AG04450 (cell line): ENCODE measurements at regions not wholly inside any gene's neighbourhood (a gene's known extent, or its start where the extent isn't known, plus 50 kb on each side); places are given as distances from the start of the nearest gene placed in this dataset.

ENCODE experiments used
- CTCF ChIA-PET: fragments of 300-600, 350-600 bp; formaldehyde crosslinking; extraction: SDS; loops from one replicate; lab custom pipeline; 2022; ENCODE audit warnings: antibody characterized with exemption, inconsistent platforms; lab: Charles Lee
- POLR2A ChIA-PET: fragments of 350-600 bp; formaldehyde crosslinking; extraction: SDS; loops from one replicate; lab custom pipeline; 2021; ENCODE audit warnings: antibody characterized with exemption, inconsistent platforms; lab: Yijun Ruan, JAX
- DNase-seq: peaks from one replicate; pipeline ENCODE4 v3.0.0-alpha.2; 2011; ENCODE audit warnings: low read depth, low spot score
- H3K27ac ChIP-seq: one replicate; pipeline ENCODE4 v1.5.1; 2012; ENCODE audit warnings: low read depth, low read length, control low read depth
- H3K27me3 ChIP-seq: one replicate; pipeline ENCODE4 v1.6.0; 2012; ENCODE audit warnings: low read length; ENCODE audit not compliant: control insufficient read depth, insufficient read depth
- H3K4me3 ChIP-seq: 2 replicates; pipeline ENCODE4 v1.5.1; 2011; ENCODE audit warnings: mild to moderate bottlenecking, low read depth, low read length, control low read depth
- H3K9me3 ChIP-seq: 2 replicates; pipeline ENCODE4 v1.5.1; 2012; ENCODE audit warnings: low read length; ENCODE audit not compliant: control insufficient read depth, insufficient read depth
- TF ChIP-seq, protein P1 (sequence below): IDR thresholded peaks from 2 replicates; pipeline ENCODE4 v1.5.1; 2011; ENCODE audit warnings: low read depth, low read length, control low read depth, inconsistent platforms

DNA sequence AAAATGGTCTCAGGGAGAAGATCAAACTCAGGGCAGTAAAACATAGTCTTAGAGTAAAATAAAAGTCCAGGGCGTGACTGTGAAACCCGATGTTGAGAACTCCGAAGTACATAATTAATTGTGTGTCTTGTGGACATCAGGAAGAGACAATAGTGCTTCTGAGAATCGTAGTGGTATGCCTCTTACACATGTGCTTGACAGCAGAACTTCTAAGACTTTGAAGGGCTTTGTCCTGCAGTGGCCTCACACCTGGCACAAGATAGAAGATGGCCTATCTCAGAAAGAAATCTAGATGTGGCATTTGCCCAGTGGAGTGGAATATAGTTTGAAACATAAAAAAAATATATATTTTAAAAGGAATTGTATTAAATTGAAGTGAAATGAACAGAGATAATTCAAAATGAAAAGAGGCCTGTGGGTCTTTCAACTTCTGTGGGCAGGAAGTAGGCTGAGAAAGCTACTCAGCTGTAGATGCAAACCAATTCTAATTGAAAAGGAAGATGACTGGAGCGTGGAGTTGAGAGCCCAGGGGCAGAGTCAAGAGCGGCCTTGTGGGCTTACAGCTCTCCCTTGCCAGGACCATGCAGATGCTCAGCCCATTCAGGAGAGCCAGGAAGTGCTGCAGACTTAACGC, 468.4 kb downstream of the KDM4C start:
- POLR2A ChIA-PET: no interaction called here
- TF ChIP-seq, protein P1, sequence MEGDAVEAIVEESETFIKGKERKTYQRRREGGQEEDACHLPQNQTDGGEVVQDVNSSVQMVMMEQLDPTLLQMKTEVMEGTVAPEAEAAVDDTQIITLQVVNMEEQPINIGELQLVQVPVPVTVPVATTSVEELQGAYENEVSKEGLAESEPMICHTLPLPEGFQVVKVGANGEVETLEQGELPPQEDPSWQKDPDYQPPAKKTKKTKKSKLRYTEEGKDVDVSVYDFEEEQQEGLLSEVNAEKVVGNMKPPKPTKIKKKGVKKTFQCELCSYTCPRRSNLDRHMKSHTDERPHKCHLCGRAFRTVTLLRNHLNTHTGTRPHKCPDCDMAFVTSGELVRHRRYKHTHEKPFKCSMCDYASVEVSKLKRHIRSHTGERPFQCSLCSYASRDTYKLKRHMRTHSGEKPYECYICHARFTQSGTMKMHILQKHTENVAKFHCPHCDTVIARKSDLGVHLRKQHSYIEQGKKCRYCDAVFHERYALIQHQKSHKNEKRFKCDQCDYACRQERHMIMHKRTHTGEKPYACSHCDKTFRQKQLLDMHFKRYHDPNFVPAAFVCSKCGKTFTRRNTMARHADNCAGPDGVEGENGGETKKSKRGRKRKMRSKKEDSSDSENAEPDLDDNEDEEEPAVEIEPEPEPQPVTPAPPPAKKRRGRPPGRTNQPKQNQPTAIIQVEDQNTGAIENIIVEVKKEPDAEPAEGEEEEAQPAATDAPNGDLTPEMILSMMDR: no peak

More for the DNA sequence above, 468.4 kb downstream of the KDM4C start:
- no peak for DNase-seq
- Histone ChIP-seq H3K9me3 (no peaks in the 10 kb centered on the region), H3K4me3 (no peak overlapping the region), H3K27ac (no peak overlapping the region), H3K27me3 (no peaks in the 10 kb centered on the region)
- CTCF ChIA-PET: interaction anchor here (1.0 kb wide), 1 partner anchor 8 kb away, joined by 7 read pairs; no protein-coding TSS in a partner anchor
